ENCODE measurements at regions not wholly inside any gene's neighbourhood (a gene's known extent, or its start where the extent isn't known, plus 50 kb on each side); places are given as distances from the start of the nearest gene placed in this dataset.
"Not testable (repeated sequence)": the region's sequence is repeated elsewhere in the genome, so short reads cannot be mapped to it uniquely, and the experiment has no call there.

- no peak for TF ChIP-seq CTCF (IDR thresholded peaks at IDR 0.05; ENCODE audit: low read depth, low read length)
- H3K27ac ChIP-seq, result no peak overlapping the region
- H3K36me3 ChIP-seq, result no peaks in the 10 kb centered on the region
- DNase-seq, result no peak
- H3K9me3 ChIP-seq (ENCODE audit: severe bottlenecking), result no peaks in the 10 kb centered on the region
- no peaks in the 10 kb centered on the region for H3K27me3 ChIP-seq (ENCODE audit: insufficient read depth, low read depth, severe bottlenecking)
- H3K4me3 ChIP-seq (ENCODE audit: low read depth, low read length), result no peak overlapping the region
These were observed 102.9 kb upstream of the MYO3A start for GRCh38 chr10:25831080-25831479.

GRCh38 chr10:25839683-25840082, 94.3 kb upstream of the MYO3A start:
- no peaks in the 10 kb centered on the region for H3K36me3 ChIP-seq
- no peak for DNase-seq
- H3K27ac ChIP-seq, result no peak overlapping the region
- H3K27me3 ChIP-seq (ENCODE audit: insufficient read depth, low read depth, severe bottlenecking), result no peaks in the 10 kb centered on the region
- H3K9me3 ChIP-seq (ENCODE audit: severe bottlenecking), result no peaks in the 10 kb centered on the region
- TF ChIP-seq CTCF (IDR thresholded peaks at IDR 0.05; ENCODE audit: low read depth, low read length), result no peak
- H3K4me3 ChIP-seq (ENCODE audit: low read depth, low read length), result no peak overlapping the region

- H3K36me3 ChIP-seq; H3K9me3 ChIP-seq (ENCODE audit: severe bottlenecking): not testable (repeated sequence)
These were observed 93.2 kb upstream of the MYO3A start for GRCh38 chr10:25840875-25841274.

GRCh38 chr10:25842146-25842545, 91.9 kb upstream of the MYO3A start:
- H3K9me3 ChIP-seq (ENCODE audit: severe bottlenecking), result no peaks in the 10 kb centered on the region
- H3K27me3 ChIP-seq (ENCODE audit: insufficient read depth, low read depth, severe bottlenecking), result no peaks in the 10 kb centered on the region
- H3K27ac ChIP-seq, result no peak overlapping the region
- H3K4me3 ChIP-seq (ENCODE audit: low read depth, low read length), result no peak overlapping the region
- no peak for DNase-seq
- TF ChIP-seq CTCF (IDR thresholded peaks at IDR 0.05; ENCODE audit: low read depth, low read length), result no peak
- H3K36me3 ChIP-seq, result no peaks in the 10 kb centered on the region

More at GRCh38 chr10:25840875-25841274, 93.2 kb upstream of the MYO3A start:
- DNase-seq; H3K27ac ChIP-seq; H3K4me3 ChIP-seq (ENCODE audit: low read depth, low read length); H3K27me3 ChIP-seq (ENCODE audit: insufficient read depth, low read depth, severe bottlenecking): not testable (repeated sequence)

GRCh38 chr10:25843551-25844170, 90.4 kb upstream of the MYO3A start:
- Histone ChIP-seq H3K9me3 (ENCODE audit: severe bottlenecking) (no peaks in the 10 kb centered on the region), H3K27ac (no peak overlapping the region), H3K27me3 (ENCODE audit: insufficient read depth, low read depth, severe bottlenecking) (no peaks in the 10 kb centered on the region), H3K4me3 (ENCODE audit: low read depth, low read length) (no peak overlapping the region), H3K36me3 (no peaks in the 10 kb centered on the region)
- DNase-seq, result no peak
- no peak for TF ChIP-seq CTCF (IDR thresholded peaks at IDR 0.05; ENCODE audit: low read depth, low read length)

- H3K4me3 ChIP-seq (ENCODE audit: low read depth, low read length); H3K36me3 ChIP-seq; H3K9me3 ChIP-seq (ENCODE audit: severe bottlenecking); H3K27ac ChIP-seq; DNase-seq; H3K27me3 ChIP-seq (ENCODE audit: insufficient read depth, low read depth, severe bottlenecking): not testable (repeated sequence)
These were observed 89.3 kb upstream of the MYO3A start for GRCh38 chr10:25844716-25845115.

GRCh38 chr10:25849268-25849667, 84.8 kb upstream of the MYO3A start:
- DNase-seq, result no peak
- H3K9me3 ChIP-seq (ENCODE audit: severe bottlenecking), result no peaks in the 10 kb centered on the region
- no peaks in the 10 kb centered on the region for H3K36me3 ChIP-seq
- no peak overlapping the region for H3K4me3 ChIP-seq (ENCODE audit: low read depth, low read length)
- no peak for TF ChIP-seq CTCF (IDR thresholded peaks at IDR 0.05; ENCODE audit: low read depth, low read length)
- H3K27me3 ChIP-seq (ENCODE audit: insufficient read depth, low read depth, severe bottlenecking), result no peaks in the 10 kb centered on the region
- no peak overlapping the region for H3K27ac ChIP-seq

All from WERI-Rb-1 (cell line).